Vagina (tissue), 2 donors: ENCODE measurements at regions not wholly inside any gene's neighbourhood (a gene's known extent, or its start where the extent isn't known, plus 50 kb on each side); places are given as distances from the start of the nearest gene placed in this dataset.

Experiments used
- POLR2A ChIP-seq, 2 donors: fragments of 450-650 bp; IDR thresholded peaks; one replicate each; pipeline ENCODE4 v1.6.1; 2017; ENCODE audit warnings: antibody characterized with exemption in 2 of 2, mild to moderate bottlenecking in 2 of 2, moderate library complexity in 2 of 2
- TF ChIP-seq, protein P1 (sequence below), 3 experiments: fragments of 450-650 bp in 2 of 3; fragments of 200-600 bp in 1 of 3; sonication (generic) in 1 of 3; IDR thresholded peaks; one replicate each; pipeline ENCODE4 v1.5.1; 2017 to 2019; ENCODE audit warnings: antibody characterized with exemption in 3 of 3, mild to moderate bottlenecking in 2 of 3, moderate library complexity in 2 of 3

DNA sequence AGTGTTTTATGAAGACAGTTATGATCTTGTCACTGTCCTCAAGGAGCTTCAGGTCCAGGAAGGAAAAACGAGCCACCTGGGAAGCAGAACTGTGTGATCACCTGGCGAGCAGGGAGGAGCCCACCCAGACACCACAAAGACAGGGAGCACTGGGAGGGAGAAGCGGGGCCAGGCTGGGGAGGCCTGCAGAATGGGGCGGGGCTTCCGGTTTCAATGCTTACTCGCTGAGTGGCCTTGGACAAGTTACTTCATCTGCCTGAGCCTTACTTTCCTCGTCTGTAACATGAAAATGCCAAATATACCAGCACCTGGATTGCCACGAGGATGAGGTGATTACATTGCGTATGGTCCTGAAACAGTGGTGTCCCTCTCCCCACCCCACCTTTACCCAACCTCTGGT, 227.5 kb downstream of the ANKRD30B start:
- TF ChIP-seq, protein P1, sequence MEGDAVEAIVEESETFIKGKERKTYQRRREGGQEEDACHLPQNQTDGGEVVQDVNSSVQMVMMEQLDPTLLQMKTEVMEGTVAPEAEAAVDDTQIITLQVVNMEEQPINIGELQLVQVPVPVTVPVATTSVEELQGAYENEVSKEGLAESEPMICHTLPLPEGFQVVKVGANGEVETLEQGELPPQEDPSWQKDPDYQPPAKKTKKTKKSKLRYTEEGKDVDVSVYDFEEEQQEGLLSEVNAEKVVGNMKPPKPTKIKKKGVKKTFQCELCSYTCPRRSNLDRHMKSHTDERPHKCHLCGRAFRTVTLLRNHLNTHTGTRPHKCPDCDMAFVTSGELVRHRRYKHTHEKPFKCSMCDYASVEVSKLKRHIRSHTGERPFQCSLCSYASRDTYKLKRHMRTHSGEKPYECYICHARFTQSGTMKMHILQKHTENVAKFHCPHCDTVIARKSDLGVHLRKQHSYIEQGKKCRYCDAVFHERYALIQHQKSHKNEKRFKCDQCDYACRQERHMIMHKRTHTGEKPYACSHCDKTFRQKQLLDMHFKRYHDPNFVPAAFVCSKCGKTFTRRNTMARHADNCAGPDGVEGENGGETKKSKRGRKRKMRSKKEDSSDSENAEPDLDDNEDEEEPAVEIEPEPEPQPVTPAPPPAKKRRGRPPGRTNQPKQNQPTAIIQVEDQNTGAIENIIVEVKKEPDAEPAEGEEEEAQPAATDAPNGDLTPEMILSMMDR (IDR thresholded peaks at IDR 0.05), result no peak
- TF ChIP-seq POLR2A (IDR thresholded peaks at IDR 0.05), result no peak
